DOHH2 (cell line): ENCODE measurements at regions not wholly inside any gene's neighbourhood (a gene's known extent, or its start where the extent isn't known, plus 50 kb on each side); places are given as distances from the start of the nearest gene placed in this dataset.

Experiments
- H3F3A ChIP-seq: fragments of 200-600 bp; sonication (generic), shearing (Covaris generic); 2 replicates; pipeline ENCODE4 v1.6.0; 2016; ENCODE audit warnings: antibody characterized with exemption, mild to moderate bottlenecking; ENCODE audit not compliant: control insufficient read depth, insufficient read depth
- H3K27ac ChIP-seq: fragments of 200-600 bp; sonication (generic); 2 replicates; pipeline ENCODE4 v1.5.1; 2014; ENCODE audit warnings: low read depth, mild to moderate bottlenecking, low read length, moderate library complexity
- H3K27me3 ChIP-seq: fragments of 200-600 bp; sonication (generic); 2 replicates; pipeline ENCODE4 v1.6.1; 2014; ENCODE audit warnings: mild to moderate bottlenecking, low read length, mixed read lengths; ENCODE audit not compliant: control insufficient read depth
- H3K36me3 ChIP-seq: fragments of 200-600 bp; sonication (generic); 2 replicates; pipeline ENCODE4 v1.6.1; 2014; ENCODE audit warnings: mild to moderate bottlenecking, low read length, moderate library complexity, mixed read lengths; ENCODE audit not compliant: control insufficient read depth
- H3K4me1 ChIP-seq: fragments of 200-600 bp; sonication (generic); 2 replicates; pipeline ENCODE4 v1.6.1; 2014; ENCODE audit warnings: mild to moderate bottlenecking, low read length, mixed read lengths; ENCODE audit not compliant: control insufficient read depth
- H3K4me2 ChIP-seq: fragments of 200-600 bp; sonication (generic); 2 replicates; pipeline ENCODE4 v1.6.0; 2014; ENCODE audit warnings: mild to moderate bottlenecking, low read length, moderate library complexity
- H3K4me3 ChIP-seq: fragments of 200-600 bp; sonication (generic); 2 replicates; pipeline ENCODE4 v1.5.1; 2014; ENCODE audit warnings: mild to moderate bottlenecking, low read length, mixed read lengths
- H3K79me2 ChIP-seq: fragments of 200-600 bp; sonication (generic); 2 replicates; pipeline ENCODE4 v1.6.1; 2014; ENCODE audit warnings: mild to moderate bottlenecking, low read length, mixed read lengths; ENCODE audit not compliant: control insufficient read depth
- H3K9me2 ChIP-seq: fragments of 200-600 bp; sonication (generic); replicated peaks from 2 replicates; pipeline ENCODE4 v1.6.1; 2014; ENCODE audit warnings: mild to moderate bottlenecking, low read length, mixed read lengths; ENCODE audit not compliant: control insufficient read depth
- H3K9me3 ChIP-seq: fragments of 200-600 bp; sonication (generic); 2 replicates; pipeline ENCODE4 v1.6.1; 2014; ENCODE audit warnings: antibody characterized with exemption, low read length, mixed read lengths; ENCODE audit not compliant: control insufficient read depth, insufficient read depth
- H4K20me1 ChIP-seq: fragments of 200-600 bp; sonication (generic); 2 replicates; pipeline ENCODE4 v1.6.0; 2014; ENCODE audit warnings: low read depth, mild to moderate bottlenecking, antibody characterized with exemption, low read length, moderate library complexity; ENCODE audit not compliant: control insufficient read depth, insufficient read depth
- EZH2phosphoT487 ChIP-seq: fragments of 200-600 bp; sonication (generic); IDR thresholded peaks from 2 replicates; pipeline ENCODE4 v1.6.1; 2017; ENCODE audit warnings: borderline replicate concordance, mild to moderate bottlenecking, antibody characterized with exemption, low read length, moderate library complexity, mixed read lengths
- TF ChIP-seq, protein P1 (sequence below): fragments of 200-600 bp; sonication (generic); IDR thresholded peaks from one replicate; pipeline ENCODE4 v1.5.1; 2014; ENCODE audit warnings: antibody characterized with exemption, mild to moderate bottlenecking, low read depth, low read length; ENCODE audit not compliant: poor library complexity, severe bottlenecking

DNA sequence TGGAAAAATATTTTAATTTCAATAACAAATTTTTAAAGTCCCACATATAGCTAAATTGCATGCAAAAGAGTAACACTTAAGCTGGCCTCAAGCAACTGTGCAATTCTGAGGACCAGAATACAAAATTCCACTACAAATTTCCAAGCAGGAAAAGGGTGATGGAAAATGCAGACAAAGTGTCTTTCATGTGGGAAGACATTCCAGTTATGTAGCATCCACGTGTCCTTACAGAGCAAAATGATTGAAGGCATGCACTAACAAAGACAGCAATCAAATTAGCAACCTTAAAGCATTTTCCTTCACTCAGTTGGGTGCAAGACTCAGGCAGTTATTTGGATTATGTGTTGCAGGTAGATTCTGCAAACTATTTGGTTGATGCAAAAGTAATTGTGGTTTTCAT, 203.7 kb downstream of the HERPUD2 start:
- peaks cover 4% of the 10 kb centered on the region for H3K4me1 ChIP-seq
- H3K9me3 ChIP-seq = no peaks in the 10 kb centered on the region
- H3K4me3 ChIP-seq = no peak overlapping the region
- H4K20me1 ChIP-seq = no peaks in the 10 kb centered on the region
- H3K36me3 ChIP-seq = no peaks in the 10 kb centered on the region
- H3K9me2 ChIP-seq = no peaks in the 10 kb centered on the region
- peaks cover 41% of the 10 kb centered on the region for H3K27me3 ChIP-seq
- no peak overlapping the region for H3K27ac ChIP-seq
- no peaks in the 10 kb centered on the region for H3F3A ChIP-seq
- H3K79me2 ChIP-seq = no peaks in the 10 kb centered on the region
- TF ChIP-seq EZH2phosphoT487 = no peak
- TF ChIP-seq, protein P1, sequence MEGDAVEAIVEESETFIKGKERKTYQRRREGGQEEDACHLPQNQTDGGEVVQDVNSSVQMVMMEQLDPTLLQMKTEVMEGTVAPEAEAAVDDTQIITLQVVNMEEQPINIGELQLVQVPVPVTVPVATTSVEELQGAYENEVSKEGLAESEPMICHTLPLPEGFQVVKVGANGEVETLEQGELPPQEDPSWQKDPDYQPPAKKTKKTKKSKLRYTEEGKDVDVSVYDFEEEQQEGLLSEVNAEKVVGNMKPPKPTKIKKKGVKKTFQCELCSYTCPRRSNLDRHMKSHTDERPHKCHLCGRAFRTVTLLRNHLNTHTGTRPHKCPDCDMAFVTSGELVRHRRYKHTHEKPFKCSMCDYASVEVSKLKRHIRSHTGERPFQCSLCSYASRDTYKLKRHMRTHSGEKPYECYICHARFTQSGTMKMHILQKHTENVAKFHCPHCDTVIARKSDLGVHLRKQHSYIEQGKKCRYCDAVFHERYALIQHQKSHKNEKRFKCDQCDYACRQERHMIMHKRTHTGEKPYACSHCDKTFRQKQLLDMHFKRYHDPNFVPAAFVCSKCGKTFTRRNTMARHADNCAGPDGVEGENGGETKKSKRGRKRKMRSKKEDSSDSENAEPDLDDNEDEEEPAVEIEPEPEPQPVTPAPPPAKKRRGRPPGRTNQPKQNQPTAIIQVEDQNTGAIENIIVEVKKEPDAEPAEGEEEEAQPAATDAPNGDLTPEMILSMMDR = no peak
- H3K4me2 ChIP-seq = no peak overlapping the region

DNA sequence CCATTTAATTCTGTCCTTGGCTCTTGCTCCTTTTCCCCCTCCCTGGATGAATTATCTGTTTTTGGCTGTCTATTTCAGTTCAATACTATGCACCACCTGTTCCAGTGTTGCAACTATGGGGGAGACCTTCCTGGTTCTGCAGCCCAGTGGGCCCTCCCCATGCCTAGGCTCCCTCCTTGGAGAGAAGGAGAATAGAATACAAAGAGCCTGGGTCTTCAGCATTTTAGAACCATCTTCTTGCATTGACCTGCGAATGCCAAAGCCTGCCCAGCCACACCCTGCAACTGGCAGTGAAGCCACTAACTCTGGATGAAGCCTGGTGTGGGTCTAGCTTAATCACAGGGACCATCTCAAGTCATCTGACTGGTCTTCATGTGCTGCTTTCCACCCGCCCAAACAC, 207.1 kb downstream of the HERPUD2 start:
- Histone ChIP-seq H3K36me3 (no peaks in the 10 kb centered on the region), H3F3A (no peaks in the 10 kb centered on the region), H3K27me3 (peaks cover 37% of the 10 kb centered on the region), H3K9me3 (no peaks in the 10 kb centered on the region), H3K79me2 (no peaks in the 10 kb centered on the region), H3K9me2 (no peaks in the 10 kb centered on the region), H3K27ac (no peak overlapping the region), H3K4me1 (no peaks in the 10 kb centered on the region), H3K4me3 (no peak overlapping the region), H3K4me2 (no peak overlapping the region), H4K20me1 (no peaks in the 10 kb centered on the region)
- TF ChIP-seq EZH2phosphoT487 = no peak
- TF ChIP-seq, protein P1 = no peak

DNA sequence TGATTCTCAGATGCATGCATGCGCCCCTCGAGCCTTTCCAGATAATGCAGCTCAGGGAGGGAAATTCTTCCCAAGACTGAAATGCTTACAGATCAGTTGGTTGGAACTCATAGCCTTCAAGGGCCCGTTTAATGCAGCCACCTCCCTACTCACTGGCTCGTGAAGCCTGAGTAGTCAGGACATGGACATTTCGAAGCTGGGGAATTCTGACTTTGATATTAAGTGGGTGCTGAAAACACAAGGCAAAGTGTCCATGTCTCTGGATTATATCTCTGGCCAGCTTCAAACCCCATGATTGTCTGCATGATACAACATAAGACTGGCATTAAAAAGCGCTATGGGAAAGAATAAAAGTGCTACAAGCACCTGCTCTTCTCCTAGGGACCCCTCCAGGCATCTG, 207.5 kb downstream of the HERPUD2 start:
- no peaks in the 10 kb centered on the region for H3K9me2 ChIP-seq
- H3K27me3 ChIP-seq = peaks cover 39% of the 10 kb centered on the region
- H3K79me2 ChIP-seq = no peaks in the 10 kb centered on the region
- no peak overlapping the region for H3K4me2 ChIP-seq
- H3K4me3 ChIP-seq = no peak overlapping the region
- H3K4me1 ChIP-seq = no peaks in the 10 kb centered on the region
- H4K20me1 ChIP-seq = no peaks in the 10 kb centered on the region
- H3K9me3 ChIP-seq = no peaks in the 10 kb centered on the region
- H3F3A ChIP-seq = no peaks in the 10 kb centered on the region
- no peaks in the 10 kb centered on the region for H3K36me3 ChIP-seq
- H3K27ac ChIP-seq = no peak overlapping the region
- TF ChIP-seq EZH2phosphoT487 = no peak

GRCh38 chr7:35485436-35485835, 209.5 kb downstream of the HERPUD2 start:
- Histone ChIP-seq H3K36me3 (no peaks in the 10 kb centered on the region), H3K9me3 (no peaks in the 10 kb centered on the region), H3K79me2 (no peaks in the 10 kb centered on the region), H3K9me2 (no peaks in the 10 kb centered on the region), H3K4me1 (no peaks in the 10 kb centered on the region), H3K4me2 (no peak overlapping the region), H3F3A (no peaks in the 10 kb centered on the region), H4K20me1 (no peaks in the 10 kb centered on the region), H3K27me3 (peaks cover 39% of the 10 kb centered on the region), H3K4me3 (no peak overlapping the region), H3K27ac (no peak overlapping the region)
- no peak for TF ChIP-seq EZH2phosphoT487
- TF ChIP-seq, protein P1 = no peak
